HK-2 (cell line): ENCODE measurements at regions not wholly inside any gene's neighbourhood (a gene's known extent, or its start where the extent isn't known, plus 50 kb on each side); places are given as distances from the start of the nearest gene placed in this dataset.
A peak's percentile ranks its signal among the peaks of the same experiment; 100 is the strongest.
"Not testable (repeated sequence)": the region's sequence is repeated elsewhere in the genome, so short reads cannot be mapped to it uniquely, and the experiment has no call there.

Experiments used
- DNase-seq: peaks from one replicate; pipeline ENCODE4 v3.0.0-alpha.2; 2018; ENCODE audit not compliant: unreplicated experiment

- no peak for DNase-seq
Measured at GRCh38 chr20:11976966-11977365, 59.3 kb downstream of the BTBD3 start.

- DNase-seq: no peak
Measured at GRCh38 chr20:11978496-11978895, 60.8 kb downstream of the BTBD3 start.

- no peak for DNase-seq
Measured at GRCh38 chr20:11979306-11979990, 61.8 kb downstream of the BTBD3 start.

- DNase-seq: no peak
Measured at GRCh38 chr20:11980263-11980662, 62.6 kb downstream of the BTBD3 start.

GRCh38 chr20:11981366-11981947 lies 63.8 kb downstream of the BTBD3 start:
- DNase-seq: no peak

GRCh38 chr20:11982289-11982954 lies 64.7 kb downstream of the BTBD3 start:
- no peak for DNase-seq

- no peak for DNase-seq
Measured at GRCh38 chr20:11982955-11983470, 65.3 kb downstream of the BTBD3 start.

- DNase-seq: no peak
Measured at GRCh38 chr20:11986954-11987353, 69.3 kb downstream of the BTBD3 start.

GRCh38 chr20:11987526-11987925 lies 69.8 kb downstream of the BTBD3 start:
- DNase-seq: no peak

GRCh38 chr20:11989018-11989771 lies 71.5 kb downstream of the BTBD3 start:
- DNase-seq: no peak

- no peak for DNase-seq
Measured at GRCh38 chr20:11992426-11992825, 74.7 kb downstream of the BTBD3 start.

GRCh38 chr20:11993886-11994461 lies 76.3 kb downstream of the BTBD3 start:
- no peak for DNase-seq

GRCh38 chr20:11995805-11996567 lies 78.3 kb downstream of the BTBD3 start:
- DNase-seq: no peak

GRCh38 chr20:12004776-12005175 lies 87.1 kb downstream of the BTBD3 start:
- DNase-seq: not testable (repeated sequence)

- DNase-seq: peak; percentile 79
Measured at GRCh38 chr20:12012241-12013222, 94.8 kb downstream of the BTBD3 start.

- DNase-seq: no peak
Measured at GRCh38 chr20:12014276-12014675, 96.6 kb downstream of the BTBD3 start.

GRCh38 chr20:12014736-12015135 lies 97.0 kb downstream of the BTBD3 start:
- DNase-seq: no peak

GRCh38 chr20:12016291-12016690 lies 98.6 kb downstream of the BTBD3 start:
- no peak for DNase-seq

GRCh38 chr20:12019715-12020114 lies 102.0 kb downstream of the BTBD3 start:
- DNase-seq: no peak

- DNase-seq: no peak
Measured at GRCh38 chr20:12020846-12021245, 103.2 kb downstream of the BTBD3 start.
